Muscle layer of colon (tissue), 2 donors: ENCODE measurements at regions not wholly inside any gene's neighbourhood (a gene's known extent, or its start where the extent isn't known, plus 50 kb on each side); places are given as distances from the start of the nearest gene placed in this dataset.

Experiments used
- H3K27ac ChIP-seq: one replicate; pipeline ENCODE4 v1.7.0; 2013; ENCODE audit warnings: low read depth, mild to moderate bottlenecking, low read length, moderate library complexity
- H3K27me3 ChIP-seq, 2 donors: one replicate each; pipeline ENCODE4 v1.7.0; 2013; ENCODE audit warnings: low read length in 2 of 2, mild to moderate bottlenecking in 2 of 2; ENCODE audit not compliant: insufficient read depth in 2 of 2, control insufficient read depth in 1 of 2
- H3K36me3 ChIP-seq: one replicate; pipeline ENCODE4 v1.7.0; 2013; ENCODE audit warnings: mild to moderate bottlenecking, low read length; ENCODE audit not compliant: insufficient read depth
- H3K4me1 ChIP-seq: one replicate; pipeline ENCODE4 v1.7.0; 2013; ENCODE audit warnings: mild to moderate bottlenecking, low read length; ENCODE audit not compliant: insufficient read depth
- H3K4me3 ChIP-seq, 2 donors: one replicate each; pipeline ENCODE4 v1.7.0; 2013; ENCODE audit warnings: low read length in 2 of 2, low read depth in 1 of 2, mild to moderate bottlenecking in 1 of 2, moderate library complexity in 1 of 2
- H3K9ac ChIP-seq: one replicate; pipeline ENCODE4 v1.7.0; 2013; ENCODE audit warnings: low read length
- H3K9me3 ChIP-seq: one replicate; pipeline ENCODE4 v1.7.0; 2013; ENCODE audit warnings: mild to moderate bottlenecking, low read length
- donor health status: abdominal sarcoma.
- donor health status: Adenocarcinoma of cecum.

GRCh38 chr9:129464972-129465833, 155.7 kb downstream of the C9orf50 start:
- Histone ChIP-seq H3K36me3 (no peaks in the 10 kb centered on the region), H3K27me3 (no peaks in the 10 kb centered on the region), H3K4me3 (no peak overlapping the region), H3K9ac (no peak overlapping the region), H3K9me3 (no peaks in the 10 kb centered on the region), H3K4me1 (peaks cover 29% of the 10 kb centered on the region), H3K27ac (peak overlapping the region; percentile 48)

- Histone ChIP-seq H3K36me3 (no peaks in the 10 kb centered on the region), H3K4me1 (peaks cover 39% of the 10 kb centered on the region), H3K27ac (peak overlapping the region; percentile 52), H3K9me3 (no peaks in the 10 kb centered on the region), H3K27me3 (no peaks in the 10 kb centered on the region), H3K9ac (no peak overlapping the region), H3K4me3 (no peak overlapping the region)
Measured at GRCh38 chr9:129463994-129464393, 156.9 kb downstream of the C9orf50 start.

- H3K4me3 ChIP-seq: no peak overlapping the region
- no peaks in the 10 kb centered on the region for H3K9me3 ChIP-seq
- H3K4me1 ChIP-seq: peaks cover 44% of the 10 kb centered on the region
- H3K27me3 ChIP-seq: no peaks in the 10 kb centered on the region
- H3K27ac ChIP-seq: no peak overlapping the region
- H3K36me3 ChIP-seq: no peaks in the 10 kb centered on the region
- H3K9ac ChIP-seq: no peak overlapping the region
Measured at GRCh38 chr9:129463477-129463876, 157.4 kb downstream of the C9orf50 start.

- no peak overlapping the region for H3K9ac ChIP-seq
- peaks cover 50% of the 10 kb centered on the region for H3K4me1 ChIP-seq
- H3K36me3 ChIP-seq: no peaks in the 10 kb centered on the region
- no peak overlapping the region for H3K4me3 ChIP-seq
- H3K27ac ChIP-seq: no peak overlapping the region
- no peaks in the 10 kb centered on the region for H3K9me3 ChIP-seq
- H3K27me3 ChIP-seq: no peaks in the 10 kb centered on the region
Measured at GRCh38 chr9:129462360-129462759, 158.5 kb downstream of the C9orf50 start.

- Histone ChIP-seq H3K27me3 (no peaks in the 10 kb centered on the region), H3K9me3 (no peaks in the 10 kb centered on the region), H3K9ac (peak overlapping the region; percentile 80), H3K4me3 (peak overlapping the region; percentile 44 to 57), H3K36me3 (no peaks in the 10 kb centered on the region), H3K27ac (peak overlapping the region; percentile 100), H3K4me1 (peaks cover 44% of the 10 kb centered on the region)
Measured at GRCh38 chr9:129460323-129461261, 160.3 kb downstream of the C9orf50 start.

- Histone ChIP-seq H3K9me3 (no peaks in the 10 kb centered on the region), H3K27ac (peak overlapping the region; percentile 83), H3K9ac (peak overlapping the region; percentile 30), H3K36me3 (no peaks in the 10 kb centered on the region), H3K4me1 (peaks cover 39% of the 10 kb centered on the region), H3K27me3 (no peaks in the 10 kb centered on the region), H3K4me3 (peak overlapping the region; percentile 32)
Measured at GRCh38 chr9:129459547-129460322, 161.2 kb downstream of the C9orf50 start.

- H3K9ac ChIP-seq: peak overlapping the region; percentile 30
- no peak overlapping the region for H3K4me3 ChIP-seq
- H3K4me1 ChIP-seq: peaks cover 37% of the 10 kb centered on the region
- H3K27me3 ChIP-seq: no peaks in the 10 kb centered on the region
- H3K9me3 ChIP-seq: no peaks in the 10 kb centered on the region
- H3K36me3 ChIP-seq: no peaks in the 10 kb centered on the region
- H3K27ac ChIP-seq: peak overlapping the region; percentile 83
Measured at GRCh38 chr9:129458663-129459546, 162.0 kb downstream of the C9orf50 start.

GRCh38 chr9:129458155-129458661, 162.7 kb downstream of the C9orf50 start:
- peaks cover 37% of the 10 kb centered on the region for H3K4me1 ChIP-seq
- no peaks in the 10 kb centered on the region for H3K36me3 ChIP-seq
- no peak overlapping the region for H3K4me3 ChIP-seq
- H3K27ac ChIP-seq: peak overlapping the region; percentile 83
- no peak overlapping the region for H3K9ac ChIP-seq
- no peaks in the 10 kb centered on the region for H3K27me3 ChIP-seq
- H3K9me3 ChIP-seq: no peaks in the 10 kb centered on the region

GRCh38 chr9:129457325-129457779, 163.5 kb downstream of the C9orf50 start:
- Histone ChIP-seq H3K9ac (no peak overlapping the region), H3K4me1 (peaks cover 37% of the 10 kb centered on the region), H3K4me3 (no peak overlapping the region), H3K9me3 (no peaks in the 10 kb centered on the region), H3K27me3 (no peaks in the 10 kb centered on the region), H3K36me3 (no peaks in the 10 kb centered on the region), H3K27ac (no peak overlapping the region)
